SK-N-SH treated with all-trans-retinoic acid at 6 μM for 48 hours (cell line): ENCODE measurements at regions not wholly inside any gene's neighbourhood (a gene's known extent, or its start where the extent isn't known, plus 50 kb on each side); places are given as distances from the start of the nearest gene placed in this dataset.

Source experiments
- ATAC-seq: fragments of 200-7000 bp; cut with Tn5 transposase; 3 replicates; pipeline ENCODE4 v1.9.1; 2020; ENCODE audit warnings: mild to moderate bottlenecking, moderate library complexity
- ARNTL ChIP-seq: fragments of 450-650 bp; formaldehyde crosslinking; IDR thresholded peaks from 2 replicates; pipeline ENCODE4 v1.5.0; 2020; ENCODE audit warnings: low read depth, mild to moderate bottlenecking, moderate library complexity, borderline replicate concordance
- BACH2 ChIP-seq: fragments of 250-450 bp; sonication (Bioruptor Pico); IDR thresholded peaks from 2 replicates; pipeline ENCODE4 v1.9.0; 2021; ENCODE audit warnings: mild to moderate bottlenecking, borderline replicate concordance
- CREB5 ChIP-seq: fragments of 250-450 bp; sonication (Bioruptor Pico); IDR thresholded peaks from 2 replicates; pipeline ENCODE4 v1.5.1; 2020; ENCODE audit warnings: low read depth, mild to moderate bottlenecking, moderate library complexity
- CSDC2 ChIP-seq: fragments of 250-450 bp; sonication (Bioruptor Pico); IDR thresholded peaks from 2 replicates; pipeline ENCODE4 v1.5.0; 2020; ENCODE audit warnings: mild to moderate bottlenecking, moderate library complexity
- CSRNP3 ChIP-seq: fragments of 250-450 bp; sonication (Bioruptor Pico); IDR thresholded peaks from 2 replicates; pipeline ENCODE4 v1.5.1; 2021; ENCODE audit warnings: mild to moderate bottlenecking, moderate library complexity
- ESRRG ChIP-seq: fragments of 250-450 bp; sonication (Bioruptor Pico); IDR thresholded peaks from 2 replicates; pipeline ENCODE4 v1.6.1; 2021; ENCODE audit warnings: mild to moderate bottlenecking
- GLIS3 ChIP-seq: fragments of 250-450 bp; sonication (Bioruptor Pico); IDR thresholded peaks from 2 replicates; pipeline ENCODE4 v1.5.0; 2020; ENCODE audit warnings: mild to moderate bottlenecking, moderate library complexity
- OSR1 ChIP-seq: fragments of 250-450 bp; sonication (Bioruptor Pico); IDR thresholded peaks from 2 replicates; pipeline ENCODE4 v1.8.0; 2022; ENCODE audit warnings: moderate library complexity, mild to moderate bottlenecking, inconsistent platforms
- PATZ1 ChIP-seq: fragments of 250-450 bp; sonication (Bioruptor Pico); IDR thresholded peaks from 2 replicates; pipeline ENCODE4 v1.8.0; 2020; ENCODE audit warnings: mild to moderate bottlenecking, moderate library complexity, borderline replicate concordance
- POU6F1 ChIP-seq: fragments of 250-450 bp; sonication (Bioruptor Pico); IDR thresholded peaks from 2 replicates; pipeline ENCODE4 v1.8.0; 2021; ENCODE audit warnings: low read depth, mild to moderate bottlenecking, moderate library complexity, borderline replicate concordance
- PPARA ChIP-seq: fragments of 250-450 bp; sonication (Bioruptor Pico); IDR thresholded peaks from 2 replicates; pipeline ENCODE4 v1.5.0; 2020; ENCODE audit warnings: mild to moderate bottlenecking, borderline replicate concordance
- SNAI2 ChIP-seq: fragments of 250-450 bp; sonication (Bioruptor Pico); IDR thresholded peaks from 2 replicates; pipeline ENCODE4 v1.5.0; 2020; ENCODE audit warnings: mild to moderate bottlenecking, moderate library complexity
- TOX ChIP-seq: fragments of 250-450 bp; sonication (Bioruptor Pico); IDR thresholded peaks from 2 replicates; pipeline ENCODE4 v1.8.0; 2021; ENCODE audit warnings: mild to moderate bottlenecking, moderate library complexity, borderline replicate concordance
- ZFP30 ChIP-seq: fragments of 450-650 bp; formaldehyde crosslinking; IDR thresholded peaks from 2 replicates; pipeline ENCODE4 v1.5.0; 2022; ENCODE audit warnings: mild to moderate bottlenecking, moderate library complexity
- ZNF70 ChIP-seq: fragments of 450-650 bp; formaldehyde crosslinking; IDR thresholded peaks from 2 replicates; pipeline ENCODE4 v1.5.0; 2020; ENCODE audit warnings: mild to moderate bottlenecking, moderate library complexity
- ZNF8 ChIP-seq: fragments of 450-650 bp; formaldehyde crosslinking; IDR thresholded peaks from 2 replicates; pipeline ENCODE4 v1.5.0; 2020; ENCODE audit warnings: mild to moderate bottlenecking, moderate library complexity

GRCh38 chr4:23629421-23629820, 260.4 kb downstream of the PPARGC1A start (continued):
- no peak for TF ChIP-seq PATZ1
- TF ChIP-seq ZNF70 (CRISPR knock-in tag): no peak
- no peak for TF ChIP-seq GLIS3 (CRISPR knock-in tag)
- no peak for TF ChIP-seq SNAI2
- no peak for TF ChIP-seq ZFP30 (CRISPR knock-in tag)

GRCh38 chr4:23614284-23614892, 275.5 kb downstream of the PPARGC1A start:
- ATAC-seq: peak; percentile 39; the same call in 2 of the 3 replicates
- no peak for TF ChIP-seq PATZ1
- no peak for TF ChIP-seq POU6F1
- no peak for TF ChIP-seq TOX (CRISPR knock-in tag)
- no peak for TF ChIP-seq ESRRG (CRISPR knock-in tag)
- TF ChIP-seq BACH2: no peak

- no peak for ATAC-seq
- TF ChIP-seq CSDC2 (no peak), CSRNP3 (CRISPR knock-in tag) (no peak), BACH2 (no peak), PPARA (no peak)
These were observed 276.1 kb downstream of the PPARGC1A start for GRCh38 chr4:23613782-23614181.

- ATAC-seq: no peak
- no peak for TF ChIP-seq CSRNP3 (CRISPR knock-in tag)
- TF ChIP-seq ARNTL (CRISPR knock-in tag): no peak
- TF ChIP-seq CREB5 (CRISPR knock-in tag): no peak
- TF ChIP-seq ESRRG (CRISPR knock-in tag): no peak
- TF ChIP-seq PATZ1: no peak
- no peak for TF ChIP-seq OSR1 (CRISPR knock-in tag)
- no peak for TF ChIP-seq GLIS3 (CRISPR knock-in tag)
- TF ChIP-seq CSDC2: no peak
- TF ChIP-seq ZNF8 (CRISPR knock-in tag): no peak
These were observed 287.1 kb downstream of the PPARGC1A start for GRCh38 chr4:23602720-23603119.
